K562 (cell line): ENCODE measurements at regions not wholly inside any gene's neighbourhood (a gene's known extent, or its start where the extent isn't known, plus 50 kb on each side); places are given as distances from the start of the nearest gene placed in this dataset.

Source experiments
- ATAC-seq: fragments of 200-7000 bp; cut with Tn5 transposase; 3 replicates; pipeline ENCODE4 v1.9.1; 2020; ENCODE audit warnings: moderate library complexity
- BruUV-seq: library from RNA; stranded (reverse); fragments of 400-500 nt; replicated peaks from 2 replicates; lab custom pipeline; 2021; lab: Mats Ljungman, UMichigan
- CTCF ChIA-PET: fragments of 300-600 bp; formaldehyde crosslinking; extraction: SDS; loops from one replicate; lab custom pipeline; 2021; ENCODE audit warnings: low intra/inter-chr PET ratio; lab: Yijun Ruan, JAX
- POLR2A ChIA-PET: fragments of 300-600, 350-650 bp; sonication (Branson Sonifier 250); formaldehyde crosslinking; extraction: SDS; loops from one replicate; lab custom pipeline; 2021; ENCODE audit warnings: antibody characterized with exemption, inconsistent platforms; lab: Yijun Ruan, JAX
- DNase-seq, 4 experiments: peaks; one replicate each; pipeline versions ENCODE4 v3.0.0 to v3.0.0-alpha.2; 2011 to 2018; ENCODE audit warnings: low spot score in 3 of 4, mixed read lengths in 3 of 4; ENCODE audit errors: extremely low read depth in 1 of 4
- FAIRE-seq: peaks from 2 replicates; lab custom pipeline; 2011; peaks lifted over from hg19 to GRCh38; lab: Jason Lieb, UNC
- H2AFZ ChIP-seq: 2 replicates; pipeline ENCODE4 v1.6.0; 2011; ENCODE audit warnings: low read depth, low read length, control low read depth, inconsistent platforms
- H3K27ac ChIP-seq: fragments of 200-600 bp; 3 replicates; pipeline ENCODE4 v1.8.0; 2011; ENCODE audit warnings: low read depth, mild to moderate bottlenecking, control low read depth, inconsistent platforms, low read length, moderate library complexity, mixed read lengths; ENCODE audit errors: extremely low read depth
- H3K27me3 ChIP-seq, 2 experiments: fragments of 300-600 bp in 1 of 2; 2 replicates in 1 of 2; 3 replicates in 1 of 2; pipeline versions ENCODE4 v1.6.0 to v1.8.0; 2011; ENCODE audit warnings: inconsistent platforms in 2 of 2, low read length in 2 of 2, mild to moderate bottlenecking in 1 of 2, mixed read lengths in 1 of 2, moderate library complexity in 1 of 2; ENCODE audit not compliant: control insufficient read depth in 2 of 2, insufficient read depth in 2 of 2
- H3K36me3 ChIP-seq: fragments of 300-600 bp; 3 replicates; pipeline ENCODE4 v1.8.0; 2011; ENCODE audit warnings: mild to moderate bottlenecking, low read length, inconsistent platforms; ENCODE audit not compliant: control insufficient read depth, insufficient read depth
- H3K4me1 ChIP-seq, 2 experiments: fragments of 200-600 bp in 1 of 2; replicated peaks in 1 of 2; 2 replicates in 1 of 2; 3 replicates in 1 of 2; pipeline versions ENCODE4 v1.5.1 to v1.8.0; 2011; ENCODE audit warnings: inconsistent platforms in 2 of 2, low read length in 2 of 2, mild to moderate bottlenecking in 1 of 2, mixed read lengths in 1 of 2, moderate library complexity in 1 of 2; ENCODE audit not compliant: control insufficient read depth in 2 of 2, insufficient read depth in 2 of 2
- H3K4me2 ChIP-seq: 2 replicates; pipeline ENCODE4 v1.6.1; 2011; ENCODE audit warnings: low read length, control low read depth, inconsistent platforms, mixed read lengths; ENCODE audit not compliant: insufficient read depth
- H3K4me3 ChIP-seq: fragments of 200-600 bp; sonication (generic), shearing (Covaris generic); 2 replicates; pipeline ENCODE4 v1.5.1; 2016; ENCODE audit warnings: control low read depth, inconsistent platforms
- H3K79me2 ChIP-seq: fragments of 200-600 bp; 3 replicates; pipeline ENCODE4 v1.8.0; 2011; ENCODE audit warnings: low read length, inconsistent platforms; ENCODE audit not compliant: control insufficient read depth, insufficient read depth
- H3K9ac ChIP-seq, 2 experiments: 2 replicates each; pipeline versions ENCODE4 v1.6.0 to v1.6.1; 2011; ENCODE audit warnings: low read depth in 2 of 2, low read length in 2 of 2, control low read depth in 1 of 2, inconsistent platforms in 1 of 2, mild to moderate bottlenecking in 1 of 2, mixed read lengths in 1 of 2; ENCODE audit not compliant: insufficient read depth in 1 of 2
- H3K9me1 ChIP-seq: one replicate; pipeline ENCODE4 v1.6.0; 2011; ENCODE audit warnings: inconsistent platforms, mild to moderate bottlenecking, low read length, moderate library complexity; ENCODE audit not compliant: control insufficient read depth, insufficient read depth
- H3K9me3 ChIP-seq: replicated peaks from 2 replicates; pipeline ENCODE4 v1.5.1; 2011; ENCODE audit warnings: low read depth, low read length, inconsistent platforms; ENCODE audit not compliant: control insufficient read depth, insufficient read depth
- H4K20me1 ChIP-seq: replicated peaks from 2 replicates; pipeline ENCODE4 v1.6.1; 2011; ENCODE audit warnings: low read length, inconsistent platforms, mixed read lengths; ENCODE audit not compliant: control insufficient read depth, insufficient read depth
- CBFB ChIP-seq: sonication (generic); formaldehyde crosslinking; IDR thresholded peaks from 2 replicates; pipeline ENCODE4 v1.4.0; 2020; ENCODE audit warnings: mild to moderate bottlenecking, missing genetic modification reagents
- CCNT2 ChIP-seq: IDR thresholded peaks from 2 replicates; pipeline ENCODE4 v1.6.1; 2011; ENCODE audit warnings: borderline replicate concordance, low read depth, mild to moderate bottlenecking, moderate library complexity, mixed read lengths, low read length; ENCODE audit not compliant: insufficient read length; ENCODE audit errors: extremely low read depth
- GABPB1 ChIP-seq: sonication (generic); formaldehyde crosslinking; IDR thresholded peaks from 2 replicates; pipeline ENCODE4 v1.8.0; 2022; ENCODE audit warnings: mild to moderate bottlenecking, missing genetic modification reagents
- ILK ChIP-seq: fragments of 450-650 bp; IDR thresholded peaks from 2 replicates; pipeline ENCODE4 v1.6.1; 2016; ENCODE audit warnings: missing genetic modification characterization, low read depth, mild to moderate bottlenecking, missing compliant biosample characterization, moderate library complexity, borderline replicate concordance
- NR4A1 ChIP-seq, 2 experiments: fragments of 250-450 bp in 1 of 2; fragments of 450-650 bp in 1 of 2; sonication (Bioruptor Pico) in 1 of 2; IDR thresholded peaks; 2 replicates each; pipeline versions ENCODE4 v1.4.0 to v1.6.1; 2016 to 2020; ENCODE audit warnings: mild to moderate bottlenecking in 2 of 2, missing compliant biosample characterization in 1 of 2, missing genetic modification characterization in 1 of 2, moderate library complexity in 1 of 2
- POU5F1 ChIP-seq: fragments of 150-350 bp; IDR thresholded peaks from 2 replicates; pipeline ENCODE4 v1.6.1; 2014; ENCODE audit warnings: borderline replicate concordance, low read length, low read depth, mild to moderate bottlenecking; ENCODE audit not compliant: partially characterized antibody
- PRMT5 ChIP-seq: sonication (generic); formaldehyde crosslinking; IDR thresholded peaks from 2 replicates; pipeline ENCODE4 v1.5.0; 2020; ENCODE audit warnings: missing genetic modification reagents
- RHOXF2B ChIP-seq: fragments of 250-450 bp; sonication (Bioruptor Pico); conservative IDR thresholded peaks from 2 replicates; pipeline ENCODE4 v1.5.1; 2021
- SETDB1 ChIP-seq: IDR thresholded peaks from one replicate; pipeline ENCODE4 v1.6.1; 2012; ENCODE audit warnings: low read length, control low read depth, inconsistent platforms
- SMARCA4 ChIP-seq: fragments of 450-650 bp; IDR thresholded peaks from 2 replicates; pipeline ENCODE4 v1.6.1; 2016
- SUPT5H ChIP-seq: fragments of 450-650 bp; IDR thresholded peaks from 2 replicates; pipeline ENCODE4 v1.6.1; 2016
- YBX1 ChIP-seq: fragments of 450-650 bp; IDR thresholded peaks from 2 replicates; pipeline ENCODE4 v1.7.1; 2016; ENCODE audit warnings: mild to moderate bottlenecking
- ZNF408 ChIP-seq: fragments of 250-450 bp; sonication (Bioruptor Pico); IDR thresholded peaks from 2 replicates; pipeline ENCODE4 v1.4.0; 2020; ENCODE audit warnings: low read depth, mild to moderate bottlenecking, moderate library complexity
- WGBS: fragments of 100-300 bp; shearing (Covaris generic); methylation state at CpG from one replicate; pipeline ENCODE4 v1.1.6; 2016; ENCODE audit warnings: low coverage, mixed read lengths; ENCODE audit not compliant: insufficient coverage; ENCODE audit errors: missing lambda C conversion rate; 5-methylcytosine and 5-hydroxymethylcytosine counted together
- in situ Hi-C: fragments of 300-500 bp; cut with MboI; formaldehyde crosslinking; loops from 4 replicates; pipeline ENCODE4 v1.15.0; 2018; ENCODE audit warnings: inconsistent platforms, mixed read lengths
- intact Hi-C: fragments of 100-400 bp; cut with micrococcal nuclease; formaldehyde crosslinking; loops from 2 replicates; pipeline ENCODE4 v1.14.2; 2022
- TF ChIP-seq, protein P1 (sequence below), 2 experiments: fragments of 250-450 bp in 1 of 2; fragments of 450-650 bp in 1 of 2; sonication (Bioruptor Pico) in 1 of 2; IDR thresholded peaks; 2 replicates each; pipeline versions ENCODE4 v1.6.1 to v1.8.0; 2016 to 2021; ENCODE audit warnings: mild to moderate bottlenecking in 2 of 2, moderate library complexity in 2 of 2, missing compliant biosample characterization in 1 of 2, missing genetic modification characterization in 1 of 2
- TF ChIP-seq, protein P2 (sequence below): sonication (generic); formaldehyde crosslinking; IDR thresholded peaks from 2 replicates; pipeline ENCODE4 v1.8.0; 2022; ENCODE audit warnings: mild to moderate bottlenecking, missing genetic modification reagents
- TF ChIP-seq, protein P3 (sequence below): fragments of 450-650 bp; formaldehyde crosslinking; IDR thresholded peaks from 2 replicates; pipeline ENCODE4 v1.4.0; 2020; ENCODE audit warnings: mild to moderate bottlenecking, mixed read lengths

DNA sequence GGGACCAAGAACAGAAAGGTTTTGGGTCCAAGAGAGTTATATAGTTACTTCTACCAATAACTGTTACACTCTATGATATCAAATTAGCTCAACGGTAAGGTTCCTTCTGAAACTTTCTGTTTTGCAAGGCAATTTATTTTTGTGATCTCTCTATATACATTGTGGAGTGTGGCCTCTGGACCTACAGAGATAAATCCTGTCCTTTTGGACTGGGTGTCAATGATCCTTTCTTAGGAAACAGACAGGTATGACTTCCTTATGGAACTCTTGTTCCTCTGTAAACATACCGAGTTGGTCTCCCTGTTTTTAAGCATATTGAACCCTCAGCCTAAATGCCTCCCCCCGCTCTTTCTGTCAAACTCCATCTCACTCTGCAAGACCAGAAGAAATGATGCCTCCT lies 1117.8 kb downstream of the BCL11A start:
- Histone ChIP-seq H3K79me2 (no peaks in the 10 kb centered on the region), H4K20me1 (no peaks in the 10 kb centered on the region), H3K9me3 (no peaks in the 10 kb centered on the region), H2AFZ (no peak overlapping the region), H3K4me3 (no peak overlapping the region), H3K9ac (no peak overlapping the region), H3K4me1 (no peaks in the 10 kb centered on the region), H3K4me2 (no peak overlapping the region), H3K9me1 (no peaks in the 10 kb centered on the region), H3K27me3 (no peaks in the 10 kb centered on the region), H3K36me3 (no peaks in the 10 kb centered on the region), H3K27ac (no peak overlapping the region)
- FAIRE-seq (no peak), ATAC-seq (no peak), DNase-seq (no peak)
- no TSS peak for BruUV-seq
- POLR2A ChIA-PET, result no interaction called here
- CTCF ChIA-PET, result no interaction called here
- intact Hi-C loops, result no loop called here
- WGBS, result 0% methylated on average over 3 of the region's 3 CpGs
- TF ChIP-seq SETDB1, result no peak
- no peak for TF ChIP-seq YBX1
- no peak for TF ChIP-seq POU5F1
- TF ChIP-seq, protein P1, sequence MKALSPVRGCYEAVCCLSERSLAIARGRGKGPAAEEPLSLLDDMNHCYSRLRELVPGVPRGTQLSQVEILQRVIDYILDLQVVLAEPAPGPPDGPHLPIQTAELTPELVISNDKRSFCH (CRISPR knock-in tag; IDR thresholded peaks at IDR 0.05), result no peak
- TF ChIP-seq, protein P1 (tag; IDR thresholded peaks at IDR 0.05), result no peak
- TF ChIP-seq PRMT5, result no peak
- TF ChIP-seq CCNT2, result no peak
- TF ChIP-seq CBFB (CRISPR knock-in tag), result no peak
- no peak for TF ChIP-seq SUPT5H
- no peak for TF ChIP-seq GABPB1 (CRISPR knock-in tag)
- TF ChIP-seq ZNF408 (CRISPR knock-in tag), result no peak
- TF ChIP-seq, protein P2, sequence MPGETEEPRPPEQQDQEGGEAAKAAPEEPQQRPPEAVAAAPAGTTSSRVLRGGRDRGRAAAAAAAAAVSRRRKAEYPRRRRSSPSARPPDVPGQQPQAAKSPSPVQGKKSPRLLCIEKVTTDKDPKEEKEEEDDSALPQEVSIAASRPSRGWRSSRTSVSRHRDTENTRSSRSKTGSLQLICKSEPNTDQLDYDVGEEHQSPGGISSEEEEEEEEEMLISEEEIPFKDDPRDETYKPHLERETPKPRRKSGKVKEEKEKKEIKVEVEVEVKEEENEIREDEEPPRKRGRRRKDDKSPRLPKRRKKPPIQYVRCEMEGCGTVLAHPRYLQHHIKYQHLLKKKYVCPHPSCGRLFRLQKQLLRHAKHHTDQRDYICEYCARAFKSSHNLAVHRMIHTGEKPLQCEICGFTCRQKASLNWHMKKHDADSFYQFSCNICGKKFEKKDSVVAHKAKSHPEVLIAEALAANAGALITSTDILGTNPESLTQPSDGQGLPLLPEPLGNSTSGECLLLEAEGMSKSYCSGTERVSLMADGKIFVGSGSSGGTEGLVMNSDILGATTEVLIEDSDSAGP (CRISPR knock-in tag), result no peak
- TF ChIP-seq, protein P3, sequence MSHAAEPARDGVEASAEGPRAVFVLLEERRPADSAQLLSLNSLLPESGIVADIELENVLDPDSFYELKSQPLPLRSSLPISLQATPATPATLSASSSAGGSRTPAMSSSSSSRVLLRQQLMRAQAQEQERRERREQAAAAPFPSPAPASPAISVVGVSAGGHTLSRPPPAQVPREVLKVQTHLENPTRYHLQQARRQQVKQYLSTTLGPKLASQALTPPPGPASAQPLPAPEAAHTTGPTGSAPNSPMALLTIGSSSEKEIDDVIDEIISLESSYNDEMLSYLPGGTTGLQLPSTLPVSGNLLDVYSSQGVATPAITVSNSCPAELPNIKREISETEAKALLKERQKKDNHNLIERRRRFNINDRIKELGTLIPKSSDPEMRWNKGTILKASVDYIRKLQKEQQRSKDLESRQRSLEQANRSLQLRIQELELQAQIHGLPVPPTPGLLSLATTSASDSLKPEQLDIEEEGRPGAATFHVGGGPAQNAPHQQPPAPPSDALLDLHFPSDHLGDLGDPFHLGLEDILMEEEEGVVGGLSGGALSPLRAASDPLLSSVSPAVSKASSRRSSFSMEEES (CRISPR knock-in tag), result no peak
- TF ChIP-seq RHOXF2B, result no peak
- TF ChIP-seq NR4A1 (CRISPR knock-in tag; IDR thresholded peaks at IDR 0.05), result no peak
- TF ChIP-seq NR4A1 (tag; IDR thresholded peaks at IDR 0.05), result no peak
- no peak for TF ChIP-seq SMARCA4
- no peak for TF ChIP-seq ILK (tag)
- in situ Hi-C loops, result no loop called here
